ENCODE measurements at regions not wholly inside any gene's neighbourhood (a gene's known extent, or its start where the extent isn't known, plus 50 kb on each side); places are given as distances from the start of the nearest gene placed in this dataset.

- no peak for DNase-seq
- CTCF ChIA-PET: no interaction called here
- Histone ChIP-seq H3K4me3 (ENCODE audit: control insufficient read depth in 1 of 7, extremely low read depth in 1 of 7, insufficient read depth in 4 of 7, low read depth in 2 of 7, low read length in 6 of 7) (no peak overlapping the region), H3K27ac (ENCODE audit: insufficient read depth in 1 of 2, low read depth in 1 of 2, low read length in 2 of 2, poor library complexity in 1 of 2, severe bottlenecking in 2 of 2) (no peak overlapping the region), H3K9me3 (ENCODE audit: control extremely low read depth in 1 of 5, control insufficient read depth in 4 of 5, insufficient read depth in 2 of 5, low read depth in 1 of 5, low read length in 4 of 5) (no peaks in the 10 kb centered on the region), H3K36me3 (ENCODE audit: control insufficient read depth in 4 of 4, insufficient read depth in 4 of 4, low read length in 3 of 4) (no peaks in the 10 kb centered on the region), H3K27me3 (replicated peaks in 2 of 5; ENCODE audit: control insufficient read depth in 4 of 5, insufficient read depth in 5 of 5, low read length in 4 of 5) (peaks cover 0 to 8% (median 0%) of the 10 kb centered on the region in 5 experiments), H3K4me1 (ENCODE audit: control extremely low read depth in 1 of 4, control insufficient read depth in 4 of 4, insufficient read depth in 4 of 4, low read length in 3 of 4) (no peaks in the 10 kb centered on the region)
- POLR2A ChIA-PET: interaction anchor here (0.6 kb wide), 1 partner anchor 119 kb away, joined by 3 read pairs; no protein-coding TSS in a partner anchor
- WGBS (ENCODE audit: insufficient coverage): 100% methylated on average over 3 of the region's 3 CpGs
Observed at GRCh38 chr2:176414641-176415040, 145.4 kb downstream of the MTX2 start.

- 84% methylated on average over 7 of the region's 8 CpGs for WGBS (ENCODE audit: insufficient coverage)
- Histone ChIP-seq H3K4me1 (ENCODE audit: control extremely low read depth in 1 of 4, control insufficient read depth in 4 of 4, insufficient read depth in 4 of 4, low read length in 3 of 4) (no peaks in the 10 kb centered on the region), H3K4me3 (ENCODE audit: control insufficient read depth in 1 of 7, extremely low read depth in 1 of 7, insufficient read depth in 4 of 7, low read depth in 2 of 7, low read length in 6 of 7) (no peak overlapping the region), H3K27me3 (replicated peaks in 2 of 5; ENCODE audit: control insufficient read depth in 4 of 5, insufficient read depth in 5 of 5, low read length in 4 of 5) (peaks cover 0 to 8% (median 0%) of the 10 kb centered on the region in 5 experiments), H3K9me3 (ENCODE audit: control extremely low read depth in 1 of 5, control insufficient read depth in 4 of 5, insufficient read depth in 2 of 5, low read depth in 1 of 5, low read length in 4 of 5) (no peaks in the 10 kb centered on the region), H3K36me3 (ENCODE audit: control insufficient read depth in 4 of 4, insufficient read depth in 4 of 4, low read length in 3 of 4) (no peaks in the 10 kb centered on the region), H3K27ac (ENCODE audit: insufficient read depth in 1 of 2, low read depth in 1 of 2, low read length in 2 of 2, poor library complexity in 1 of 2, severe bottlenecking in 2 of 2) (no peak overlapping the region)
- ChIA-PET CTCF (no interaction called here), POLR2A (no interaction called here)
- DNase-seq: no peak
Observed at GRCh38 chr2:176415174-176415895, 146.1 kb downstream of the MTX2 start.

- no peaks in the 10 kb centered on the region for H3K4me1 ChIP-seq (ENCODE audit: control extremely low read depth in 1 of 4, control insufficient read depth in 4 of 4, insufficient read depth in 4 of 4, low read length in 3 of 4)
- no peak overlapping the region for H3K4me3 ChIP-seq (ENCODE audit: control insufficient read depth in 1 of 7, extremely low read depth in 1 of 7, insufficient read depth in 4 of 7, low read depth in 2 of 7, low read length in 6 of 7)
- H3K36me3 ChIP-seq (ENCODE audit: control insufficient read depth in 4 of 4, insufficient read depth in 4 of 4, low read length in 3 of 4): no peaks in the 10 kb centered on the region
- ChIA-PET POLR2A (no interaction called here), CTCF (no interaction called here)
- H3K9me3 ChIP-seq (ENCODE audit: control extremely low read depth in 1 of 5, control insufficient read depth in 4 of 5, insufficient read depth in 2 of 5, low read depth in 1 of 5, low read length in 4 of 5): no peaks in the 10 kb centered on the region
- no peak for DNase-seq
- 93% methylated on average over 3 of the region's 3 CpGs for WGBS (ENCODE audit: insufficient coverage)
- H3K27ac ChIP-seq (ENCODE audit: insufficient read depth in 1 of 2, low read depth in 1 of 2, low read length in 2 of 2, poor library complexity in 1 of 2, severe bottlenecking in 2 of 2): no peak overlapping the region
- H3K27me3 ChIP-seq (replicated peaks in 2 of 5; ENCODE audit: control insufficient read depth in 4 of 5, insufficient read depth in 5 of 5, low read length in 4 of 5): peaks cover 0 to 8% (median 0%) of the 10 kb centered on the region in 5 experiments
Observed at GRCh38 chr2:176415937-176416499, 146.8 kb downstream of the MTX2 start.

GRCh38 chr2:176418768-176419167 is 149.5 kb downstream of the MTX2 start:
- POLR2A ChIA-PET: no interaction called here
- no peak for DNase-seq
- H3K36me3 ChIP-seq (ENCODE audit: control insufficient read depth in 4 of 4, insufficient read depth in 4 of 4, low read length in 3 of 4): no peaks in the 10 kb centered on the region
- CTCF ChIA-PET: no interaction called here
- no peaks in the 10 kb centered on the region for H3K9me3 ChIP-seq (ENCODE audit: control extremely low read depth in 1 of 5, control insufficient read depth in 4 of 5, insufficient read depth in 2 of 5, low read depth in 1 of 5, low read length in 4 of 5)
- 83% methylated on average over 1 of the region's 6 CpGs for WGBS (ENCODE audit: insufficient coverage)
- no peak overlapping the region for H3K27ac ChIP-seq (ENCODE audit: insufficient read depth in 1 of 2, low read depth in 1 of 2, low read length in 2 of 2, poor library complexity in 1 of 2, severe bottlenecking in 2 of 2)
- no peaks in the 10 kb centered on the region for H3K4me1 ChIP-seq (ENCODE audit: control extremely low read depth in 1 of 4, control insufficient read depth in 4 of 4, insufficient read depth in 4 of 4, low read length in 3 of 4)
- H3K4me3 ChIP-seq (ENCODE audit: control insufficient read depth in 1 of 7, extremely low read depth in 1 of 7, insufficient read depth in 4 of 7, low read depth in 2 of 7, low read length in 6 of 7): no peak overlapping the region
- H3K27me3 ChIP-seq (replicated peaks in 2 of 5; ENCODE audit: control insufficient read depth in 4 of 5, insufficient read depth in 5 of 5, low read length in 4 of 5): peaks cover 0 to 3% (median 0%) of the 10 kb centered on the region in 5 experiments

- H3K27ac ChIP-seq (ENCODE audit: insufficient read depth in 1 of 2, low read depth in 1 of 2, low read length in 2 of 2, poor library complexity in 1 of 2, severe bottlenecking in 2 of 2): no peak overlapping the region
- no peaks in the 10 kb centered on the region for H3K36me3 ChIP-seq (ENCODE audit: control insufficient read depth in 4 of 4, insufficient read depth in 4 of 4, low read length in 3 of 4)
- WGBS (ENCODE audit: insufficient coverage): 93% methylated on average over 3 of the region's 4 CpGs
- no peak for DNase-seq
- H3K27me3 ChIP-seq (replicated peaks in 2 of 5; ENCODE audit: control insufficient read depth in 4 of 5, insufficient read depth in 5 of 5, low read length in 4 of 5): peaks cover 0 to 3% (median 0%) of the 10 kb centered on the region in 5 experiments
- ChIA-PET POLR2A (no interaction called here), CTCF (no interaction called here)
- no peak overlapping the region for H3K4me3 ChIP-seq (ENCODE audit: control insufficient read depth in 1 of 7, extremely low read depth in 1 of 7, insufficient read depth in 4 of 7, low read depth in 2 of 7, low read length in 6 of 7)
- no peaks in the 10 kb centered on the region for H3K4me1 ChIP-seq (ENCODE audit: control extremely low read depth in 1 of 4, control insufficient read depth in 4 of 4, insufficient read depth in 4 of 4, low read length in 3 of 4)
- no peaks in the 10 kb centered on the region for H3K9me3 ChIP-seq (ENCODE audit: control extremely low read depth in 1 of 5, control insufficient read depth in 4 of 5, insufficient read depth in 2 of 5, low read depth in 1 of 5, low read length in 4 of 5)
Observed at GRCh38 chr2:176419591-176420071, 150.4 kb downstream of the MTX2 start.

GRCh38 chr2:176421297-176422050 is 152.2 kb downstream of the MTX2 start:
- H3K27ac ChIP-seq (ENCODE audit: insufficient read depth in 1 of 2, low read depth in 1 of 2, low read length in 2 of 2, poor library complexity in 1 of 2, severe bottlenecking in 2 of 2): no peak overlapping the region
- POLR2A ChIA-PET: interaction anchor here (0.6 kb wide), 1 partner anchor 58 kb away, joined by 3 read pairs; no protein-coding TSS in a partner anchor
- CTCF ChIA-PET: interaction anchor here (0.8 to 1.0 kb wide), 2 partner anchors 10 to 45 kb away, joined by 3 to 4 read pairs; no protein-coding TSS in a partner anchor
- H3K27me3 ChIP-seq (replicated peaks in 2 of 5; ENCODE audit: control insufficient read depth in 4 of 5, insufficient read depth in 5 of 5, low read length in 4 of 5): peaks cover 0 to 2% (median 0%) of the 10 kb centered on the region in 5 experiments
- no peaks in the 10 kb centered on the region for H3K9me3 ChIP-seq (ENCODE audit: control extremely low read depth in 1 of 5, control insufficient read depth in 4 of 5, insufficient read depth in 2 of 5, low read depth in 1 of 5, low read length in 4 of 5)
- no peak overlapping the region for H3K4me3 ChIP-seq (ENCODE audit: control insufficient read depth in 1 of 7, extremely low read depth in 1 of 7, insufficient read depth in 4 of 7, low read depth in 2 of 7, low read length in 6 of 7)
- H3K4me1 ChIP-seq (ENCODE audit: control extremely low read depth in 1 of 4, control insufficient read depth in 4 of 4, insufficient read depth in 4 of 4, low read length in 3 of 4): no peaks in the 10 kb centered on the region
- no peak for DNase-seq
- H3K36me3 ChIP-seq (ENCODE audit: control insufficient read depth in 4 of 4, insufficient read depth in 4 of 4, low read length in 3 of 4): no peaks in the 10 kb centered on the region
- WGBS (ENCODE audit: insufficient coverage): 91% methylated on average over 4 of the region's 5 CpGs
